GM19438 (cell line): ENCODE measurements at regions not wholly inside any gene's neighbourhood (a gene's known extent, or its start where the extent isn't known, plus 50 kb on each side); places are given as distances from the start of the nearest gene placed in this dataset.

ENCODE experiments used
- ATAC-seq: cut with Tn5 transposase; IDR thresholded peaks from one replicate; pipeline ENCODE4 v1.9.1; 2021; ENCODE audit warnings: low read depth; ENCODE audit not compliant: unreplicated experiment

- no peak for ATAC-seq
These were observed 146.2 kb downstream of the CRYBB2 start for GRCh38 chr22:25365491-25366261.

- no peak for ATAC-seq
These were observed 147.0 kb downstream of the CRYBB2 start for GRCh38 chr22:25366408-25366807.

- ATAC-seq, result no peak
These were observed 147.5 kb downstream of the CRYBB2 start for GRCh38 chr22:25366876-25367466.

GRCh38 chr22:25367756-25368155 lies 148.3 kb downstream of the CRYBB2 start:
- no peak for ATAC-seq

GRCh38 chr22:25368271-25368670 lies 148.8 kb downstream of the CRYBB2 start:
- ATAC-seq, result no peak

- ATAC-seq, result no peak
These were observed 149.6 kb downstream of the CRYBB2 start for GRCh38 chr22:25369041-25369440.

- no peak for ATAC-seq
These were observed 150.9 kb downstream of the CRYBB2 start for GRCh38 chr22:25370322-25370721.

- no peak for ATAC-seq
These were observed 152.7 kb downstream of the CRYBB2 start for GRCh38 chr22:25372000-25372595.

GRCh38 chr22:25373961-25374360 lies 154.5 kb downstream of the CRYBB2 start:
- no peak for ATAC-seq

GRCh38 chr22:25374869-25375268 lies 155.4 kb downstream of the CRYBB2 start:
- ATAC-seq, result no peak

GRCh38 chr22:25375683-25376082 lies 156.2 kb downstream of the CRYBB2 start:
- ATAC-seq, result no peak

GRCh38 chr22:25377699-25378098 lies 158.3 kb downstream of the CRYBB2 start:
- ATAC-seq, result no peak

- ATAC-seq, result no peak
These were observed 160.8 kb downstream of the CRYBB2 start for GRCh38 chr22:25380122-25380747.

GRCh38 chr22:25382762-25383161 lies 163.3 kb downstream of the CRYBB2 start:
- no peak for ATAC-seq

- ATAC-seq, result no peak
These were observed 163.9 kb downstream of the CRYBB2 start for GRCh38 chr22:25383278-25383820.

- no peak for ATAC-seq
These were observed 164.5 kb downstream of the CRYBB2 start for GRCh38 chr22:25383892-25384291.

GRCh38 chr22:25386538-25386884 lies 167.1 kb downstream of the CRYBB2 start:
- no peak for ATAC-seq

- ATAC-seq, result no peak
These were observed 169.0 kb downstream of the CRYBB2 start for GRCh38 chr22:25388415-25388814.

- no peak for ATAC-seq
These were observed 169.6 kb downstream of the CRYBB2 start for GRCh38 chr22:25388866-25389540.

GRCh38 chr22:25389541-25389919 lies 170.1 kb downstream of the CRYBB2 start:
- ATAC-seq, result no peak
